ENCODE measurements at regions not wholly inside any gene's neighbourhood (a gene's known extent, or its start where the extent isn't known, plus 50 kb on each side); places are given as distances from the start of the nearest gene placed in this dataset.

- no peaks in the 10 kb centered on the region for H3K36me3 ChIP-seq (ENCODE audit: control insufficient read depth, insufficient read depth, low read length)
- H3K4me3 ChIP-seq (ENCODE audit: low read depth, low read length) = no peak overlapping the region
- no peak for DNase-seq (ENCODE audit: low read depth)
- no peak for TF ChIP-seq CTCF (IDR thresholded peaks at IDR 0.05; ENCODE audit: insufficient read depth, low read length, severe bottlenecking)
- FAIRE-seq = no peak
- no peaks in the 10 kb centered on the region for H3K27me3 ChIP-seq (ENCODE audit: control insufficient read depth, insufficient read depth, low read length)
These were observed 85.1 kb downstream of the GNL3L start for GRCh38 chrX:54615109-54615508.

DNA sequence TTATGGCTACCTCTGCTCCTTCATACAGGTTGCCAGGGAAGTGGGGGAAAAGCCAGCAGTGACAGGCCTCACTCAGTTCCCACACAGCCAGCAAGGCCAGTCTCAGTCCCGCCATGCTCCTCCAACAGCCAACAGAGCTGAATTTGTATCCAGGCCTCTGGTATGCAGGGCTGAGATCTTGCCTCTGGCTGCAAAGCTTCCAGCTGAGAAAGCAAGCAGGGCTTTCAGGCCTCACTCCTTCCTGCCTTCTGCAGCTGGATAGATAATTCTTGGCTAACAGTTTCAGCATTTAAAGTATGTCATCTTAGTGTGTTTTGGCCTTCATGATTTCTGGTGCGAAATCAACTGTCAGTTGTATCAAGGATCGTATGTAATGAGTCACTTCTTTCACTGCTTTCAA is 103.6 kb downstream of the GNL3L start:
- no peak overlapping the region for H3K4me3 ChIP-seq (ENCODE audit: low read depth, low read length)
- H3K27me3 ChIP-seq (ENCODE audit: control insufficient read depth, insufficient read depth, low read length) = no peaks in the 10 kb centered on the region
- FAIRE-seq (no peak), DNase-seq (ENCODE audit: low read depth) (no peak)
- no peaks in the 10 kb centered on the region for H3K36me3 ChIP-seq (ENCODE audit: control insufficient read depth, insufficient read depth, low read length)
- no peak for TF ChIP-seq CTCF (IDR thresholded peaks at IDR 0.05; ENCODE audit: insufficient read depth, low read length, severe bottlenecking)

GRCh38 chrX:54639018-54639345 is 109.0 kb downstream of the GNL3L start:
- H3K4me3 ChIP-seq (ENCODE audit: low read depth, low read length) = peak overlapping the region; percentile 48
- H3K36me3 ChIP-seq (ENCODE audit: control insufficient read depth, insufficient read depth, low read length) = no peaks in the 10 kb centered on the region
- no peak for DNase-seq (ENCODE audit: low read depth)
- FAIRE-seq = no peak
- H3K27me3 ChIP-seq (ENCODE audit: control insufficient read depth, insufficient read depth, low read length) = no peaks in the 10 kb centered on the region
- TF ChIP-seq CTCF (IDR thresholded peaks at IDR 0.05; ENCODE audit: insufficient read depth, low read length, severe bottlenecking) = no peak

GRCh38 chrX:54639346-54640102 is 109.5 kb downstream of the GNL3L start:
- peak overlapping the region; percentile 48 for H3K4me3 ChIP-seq (ENCODE audit: low read depth, low read length)
- FAIRE-seq (no peak), DNase-seq (ENCODE audit: low read depth) (peak; percentile 87)
- H3K27me3 ChIP-seq (ENCODE audit: control insufficient read depth, insufficient read depth, low read length) = no peaks in the 10 kb centered on the region
- no peaks in the 10 kb centered on the region for H3K36me3 ChIP-seq (ENCODE audit: control insufficient read depth, insufficient read depth, low read length)
- TF ChIP-seq CTCF (IDR thresholded peaks at IDR 0.05; ENCODE audit: insufficient read depth, low read length, severe bottlenecking) = peak; percentile 69

- peak overlapping the region; percentile 48 for H3K4me3 ChIP-seq (ENCODE audit: low read depth, low read length)
- TF ChIP-seq CTCF (IDR thresholded peaks at IDR 0.05; ENCODE audit: insufficient read depth, low read length, severe bottlenecking) = no peak
- no peaks in the 10 kb centered on the region for H3K36me3 ChIP-seq (ENCODE audit: control insufficient read depth, insufficient read depth, low read length)
- FAIRE-seq (no peak), DNase-seq (ENCODE audit: low read depth) (no peak)
- no peaks in the 10 kb centered on the region for H3K27me3 ChIP-seq (ENCODE audit: control insufficient read depth, insufficient read depth, low read length)
These were observed 110.2 kb downstream of the GNL3L start for GRCh38 chrX:54640103-54640690.

DNA sequence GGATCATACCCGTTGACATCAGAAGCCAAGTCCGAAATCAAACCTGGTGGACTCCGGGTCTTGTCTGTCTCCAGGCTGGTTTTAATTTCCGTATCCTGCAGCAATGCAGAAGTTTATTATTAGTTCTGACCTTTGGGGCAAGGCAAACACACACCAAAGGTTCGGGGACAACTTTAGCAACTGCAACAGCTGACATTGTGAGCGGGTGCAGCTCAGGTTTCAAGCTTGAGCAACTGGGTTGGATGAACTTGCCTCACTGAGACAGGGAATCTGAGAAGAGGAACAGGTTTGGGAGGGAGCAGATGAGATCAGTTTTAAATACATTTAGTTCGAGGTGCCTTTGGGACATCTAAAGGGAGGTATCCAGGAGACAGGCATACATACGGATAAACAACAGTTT is 110.7 kb downstream of the GNL3L start:
- Histone ChIP-seq H3K36me3 (ENCODE audit: control insufficient read depth, insufficient read depth, low read length) (no peaks in the 10 kb centered on the region), H3K4me3 (ENCODE audit: low read depth, low read length) (no peak overlapping the region), H3K27me3 (ENCODE audit: control insufficient read depth, insufficient read depth, low read length) (no peaks in the 10 kb centered on the region)
- no peak for TF ChIP-seq CTCF (IDR thresholded peaks at IDR 0.05; ENCODE audit: insufficient read depth, low read length, severe bottlenecking)
- peak; percentile 14 for DNase-seq (ENCODE audit: low read depth)
- FAIRE-seq = no peak
